HT1080 (cell line): ENCODE measurements at regions not wholly inside any gene's neighbourhood (a gene's known extent, or its start where the extent isn't known, plus 50 kb on each side); places are given as distances from the start of the nearest gene placed in this dataset.

Experiments used
- DNase-seq: peaks from one replicate; pipeline ENCODE4 v3.0.0-alpha.2; 2015; ENCODE audit warnings: low read depth

DNA sequence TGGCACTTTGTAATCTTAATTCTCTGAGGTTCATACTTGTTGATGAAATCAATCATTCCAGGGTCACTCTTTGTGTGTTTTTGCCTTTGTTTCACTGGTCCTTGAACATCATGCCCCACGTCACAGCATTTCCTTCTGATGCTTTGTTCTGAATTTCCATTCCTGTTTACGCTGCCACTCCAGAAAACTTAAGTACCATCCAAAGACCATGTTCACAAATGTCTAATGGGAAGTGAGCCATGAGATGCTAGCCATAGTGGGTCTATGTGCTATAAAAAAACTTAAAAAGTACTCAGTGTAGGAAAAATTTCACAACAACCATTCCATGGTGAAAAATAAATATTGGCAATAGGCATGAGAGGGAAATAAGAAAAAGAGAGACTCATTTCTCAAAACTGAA lies 232.0 kb downstream of the IBTK start:
- no peak for DNase-seq

DNA sequence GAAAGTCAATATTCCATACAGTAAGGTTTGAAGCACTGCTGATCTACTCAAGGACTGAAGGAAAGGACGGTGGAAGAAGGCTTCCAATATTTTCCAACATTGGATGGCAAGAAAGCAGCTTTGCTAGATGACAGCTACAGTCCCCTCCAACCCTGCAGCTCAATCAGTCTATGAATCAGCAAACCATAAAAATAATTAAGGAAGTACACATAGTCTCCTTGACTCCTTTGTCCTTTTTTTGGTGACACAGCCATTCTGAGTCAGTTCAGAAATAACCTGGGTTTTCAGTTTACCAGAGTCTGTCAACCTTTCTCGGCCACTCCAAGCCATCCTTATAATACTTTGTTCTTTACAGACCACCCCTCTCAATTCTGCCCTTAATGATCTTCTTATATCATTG lies 232.5 kb downstream of the IBTK start:
- DNase-seq, result peak; percentile 60

DNA sequence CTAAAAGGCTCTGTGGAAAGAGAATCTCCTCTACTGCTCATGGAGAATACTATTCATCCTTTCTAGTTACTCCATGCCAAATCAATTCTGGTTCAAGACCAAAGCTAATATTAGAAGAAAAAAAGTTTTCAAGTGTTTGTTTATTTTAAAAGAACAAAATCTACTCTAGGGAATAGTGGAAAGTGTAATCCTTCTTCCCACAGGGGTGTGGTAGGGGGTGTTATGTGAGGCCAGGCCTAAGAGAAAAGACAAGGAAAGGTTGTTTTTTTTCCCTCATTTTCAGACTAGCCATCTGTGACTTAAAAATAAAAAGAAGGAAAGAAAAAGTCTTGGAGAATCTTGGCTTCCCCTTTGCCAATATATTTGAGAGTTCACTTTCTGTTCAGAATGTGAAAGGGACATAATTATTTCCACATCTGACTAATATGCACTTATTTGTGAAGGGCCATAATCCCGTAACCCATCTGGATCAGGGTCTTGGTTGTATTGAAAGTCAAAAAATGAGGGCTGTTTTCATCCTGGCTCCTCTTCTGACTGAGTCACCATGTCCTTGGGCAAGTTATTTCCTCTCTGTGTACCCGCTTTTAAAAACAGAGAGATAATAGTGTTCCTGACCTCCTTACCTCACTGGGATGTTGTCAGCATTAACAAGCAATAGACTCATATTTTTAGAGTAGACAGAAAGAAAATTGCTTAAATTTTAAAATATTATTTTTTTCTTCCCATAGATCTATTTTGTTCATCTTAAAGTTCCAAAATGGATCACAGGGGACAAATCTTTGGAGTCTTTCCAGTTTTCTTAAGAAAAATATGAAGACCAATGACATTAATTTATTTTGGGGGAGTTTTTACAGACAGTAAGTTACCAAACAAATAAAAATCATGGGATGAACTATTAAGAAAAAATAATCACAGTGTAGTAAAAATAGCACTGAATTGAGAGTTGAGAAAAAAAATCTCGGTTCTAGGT lies 233.7 kb downstream of the IBTK start:
- DNase-seq, result peak; percentile 66

DNA sequence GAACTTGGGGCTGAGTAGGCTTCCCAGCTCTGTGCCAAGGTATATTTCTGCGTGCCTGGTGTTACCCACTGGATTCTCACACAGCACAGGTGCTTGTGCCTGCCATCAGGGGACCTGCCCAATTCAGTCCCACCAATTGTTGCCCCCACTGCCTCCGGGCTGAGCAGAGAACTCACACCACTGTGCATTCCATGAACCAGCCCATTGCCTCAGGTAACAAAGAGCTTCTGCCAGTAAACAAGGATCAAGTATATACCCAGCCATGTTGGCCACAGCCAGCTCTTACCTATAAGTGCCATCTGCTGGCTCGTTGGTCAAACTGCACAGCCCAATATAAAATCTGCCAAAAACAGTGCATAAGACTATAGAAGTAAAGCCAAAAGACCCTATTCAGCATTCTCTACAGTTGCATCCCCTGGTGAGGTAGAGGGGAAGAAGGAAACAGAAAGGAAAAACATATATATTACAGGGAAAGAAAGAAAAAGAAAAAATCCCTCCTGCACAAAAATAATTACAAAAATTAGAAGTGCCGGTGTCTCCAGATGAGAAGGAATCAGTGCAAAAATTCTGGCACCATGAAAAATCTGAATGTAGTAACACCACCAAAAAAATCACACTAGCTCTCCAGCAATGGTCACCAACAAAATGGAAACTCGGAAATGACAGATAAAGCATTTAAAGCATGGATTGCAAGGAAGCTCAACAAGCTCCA lies 241.4 kb downstream of the IBTK start:
- DNase-seq, result peak; percentile 39

DNA sequence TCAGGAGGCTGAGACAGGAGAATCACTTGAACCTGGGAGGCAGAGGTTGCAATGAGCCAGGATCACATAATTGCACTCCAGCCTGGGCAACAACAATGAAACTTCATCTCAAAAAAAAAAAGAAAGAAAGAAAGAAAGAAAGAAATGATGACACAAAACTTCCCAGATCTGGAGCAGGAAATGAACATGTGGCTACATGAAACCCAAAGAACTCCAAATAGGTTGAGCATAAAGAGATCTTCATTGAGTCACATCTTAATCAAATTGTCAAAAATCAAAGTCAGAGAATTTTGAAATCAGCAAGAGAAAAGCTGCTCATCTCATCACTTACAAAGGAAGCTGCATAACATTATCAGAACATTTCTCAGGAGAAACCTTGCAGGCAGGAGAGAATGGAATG lies 247.0 kb downstream of the IBTK start:
- DNase-seq, result no peak

DNA sequence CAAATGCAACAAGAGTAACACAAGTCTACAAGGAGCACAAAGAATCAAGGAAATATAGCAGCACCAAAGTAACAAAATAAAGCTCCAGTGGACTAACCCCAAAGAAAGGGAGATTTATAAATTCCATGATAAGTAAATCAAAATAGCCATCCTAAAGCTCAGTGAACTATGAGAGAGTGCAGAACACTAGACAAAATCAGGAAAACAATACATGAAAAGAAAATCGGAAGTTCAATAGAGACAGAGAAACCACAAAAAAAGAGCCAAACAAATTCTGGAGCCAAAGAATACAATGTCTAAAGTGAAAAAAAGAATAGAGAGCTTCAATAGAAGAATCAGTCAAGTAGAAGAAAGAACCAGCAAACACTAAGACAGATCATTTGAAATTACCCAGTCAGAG lies 247.3 kb upstream of the TENT5A start:
- no peak for DNase-seq

DNA sequence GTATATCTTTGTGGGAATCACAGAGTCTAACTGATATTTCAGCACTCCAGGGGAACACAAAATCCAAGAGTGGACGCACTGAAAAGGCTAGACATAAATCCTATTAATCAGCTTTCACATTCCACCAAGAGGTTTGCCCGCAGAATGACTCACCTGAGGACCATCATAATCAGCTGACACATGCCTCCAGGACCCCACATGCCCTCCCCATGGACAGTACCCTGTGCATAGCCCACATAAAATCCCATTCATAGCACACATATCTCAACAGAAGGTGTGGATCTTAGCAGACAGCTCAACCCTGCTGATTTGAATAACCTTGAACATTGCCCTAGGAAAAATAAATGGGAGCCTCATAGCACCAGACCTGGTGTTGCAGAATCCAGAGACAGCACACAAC lies 246.8 kb upstream of the TENT5A start:
- peak; percentile 38 for DNase-seq

DNA sequence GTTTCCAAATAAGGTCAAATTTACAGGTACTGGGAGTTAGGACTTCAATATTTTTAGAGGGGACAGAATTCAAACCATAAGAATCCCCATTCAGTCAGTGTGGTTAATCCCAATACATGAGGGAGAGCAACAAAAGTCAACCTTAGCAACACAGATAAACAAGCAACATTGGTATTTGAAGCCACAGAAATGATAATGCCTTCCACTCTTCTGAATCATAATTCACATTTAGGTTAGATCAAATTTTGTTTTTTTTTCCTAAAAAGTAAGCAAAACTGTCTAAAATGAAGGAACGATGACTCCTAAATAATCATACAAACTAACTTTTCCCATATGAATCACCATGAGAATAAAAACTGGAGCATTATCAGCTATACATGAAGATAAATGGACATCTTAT lies 246.0 kb upstream of the TENT5A start:
- DNase-seq, result no peak

DNA sequence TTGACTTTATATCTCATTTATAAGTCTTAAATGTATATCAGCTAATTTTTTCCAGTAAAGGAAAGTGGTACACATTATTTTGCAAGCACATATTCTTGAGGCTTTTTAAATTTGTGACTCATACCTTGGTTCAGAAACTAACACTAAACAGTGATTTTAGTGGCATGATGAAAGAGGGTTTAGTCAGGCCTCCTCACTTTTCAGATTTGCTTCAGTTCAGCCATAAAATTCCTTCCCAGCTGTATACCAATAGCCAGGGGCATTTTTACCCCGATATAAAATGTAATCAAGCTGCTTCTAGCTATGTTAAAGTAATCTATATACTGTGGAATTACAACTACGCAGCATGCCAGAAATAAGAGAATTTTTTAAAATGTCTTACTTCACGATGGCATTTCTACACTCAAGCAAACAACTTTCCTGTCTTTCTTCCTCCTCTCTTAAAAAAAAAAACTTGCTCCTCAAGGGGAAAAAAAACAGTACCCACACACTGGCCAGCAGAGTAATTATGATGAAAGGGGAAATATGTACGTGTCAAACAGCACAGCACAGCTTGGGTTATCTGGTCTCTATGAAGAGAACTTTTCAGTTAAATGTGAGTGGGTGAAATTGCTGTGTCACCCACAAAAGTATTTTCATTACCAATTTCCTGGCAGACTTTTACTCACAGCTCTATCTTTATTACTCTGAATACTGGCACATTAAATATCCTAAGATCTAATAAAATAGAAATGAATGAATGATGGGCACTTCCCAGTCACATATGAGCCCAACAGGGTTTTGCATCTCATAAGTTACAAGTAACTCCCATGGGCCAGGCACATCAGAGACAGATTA lies 244.8 kb upstream of the TENT5A start:
- peak; percentile 71 for DNase-seq

DNA sequence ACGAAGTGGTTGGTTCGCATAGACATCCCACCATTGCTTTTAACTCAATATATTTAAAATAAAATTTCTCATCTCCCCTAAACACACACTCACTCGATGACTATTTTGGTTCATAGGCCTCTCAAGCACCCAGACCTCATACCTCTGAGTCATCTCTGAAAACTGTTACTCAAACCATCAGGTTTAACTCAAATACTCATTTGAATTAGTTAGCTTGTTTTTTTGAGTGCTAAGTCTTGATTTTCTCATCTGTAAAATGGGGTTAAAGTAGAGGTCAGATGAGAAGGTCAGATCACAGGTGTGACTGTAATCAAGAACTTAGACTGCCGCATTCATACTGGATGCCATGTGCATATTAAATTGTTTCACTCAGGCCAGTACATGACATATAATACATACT lies 243.9 kb upstream of the TENT5A start:
- DNase-seq, result peak; percentile 65

DNA sequence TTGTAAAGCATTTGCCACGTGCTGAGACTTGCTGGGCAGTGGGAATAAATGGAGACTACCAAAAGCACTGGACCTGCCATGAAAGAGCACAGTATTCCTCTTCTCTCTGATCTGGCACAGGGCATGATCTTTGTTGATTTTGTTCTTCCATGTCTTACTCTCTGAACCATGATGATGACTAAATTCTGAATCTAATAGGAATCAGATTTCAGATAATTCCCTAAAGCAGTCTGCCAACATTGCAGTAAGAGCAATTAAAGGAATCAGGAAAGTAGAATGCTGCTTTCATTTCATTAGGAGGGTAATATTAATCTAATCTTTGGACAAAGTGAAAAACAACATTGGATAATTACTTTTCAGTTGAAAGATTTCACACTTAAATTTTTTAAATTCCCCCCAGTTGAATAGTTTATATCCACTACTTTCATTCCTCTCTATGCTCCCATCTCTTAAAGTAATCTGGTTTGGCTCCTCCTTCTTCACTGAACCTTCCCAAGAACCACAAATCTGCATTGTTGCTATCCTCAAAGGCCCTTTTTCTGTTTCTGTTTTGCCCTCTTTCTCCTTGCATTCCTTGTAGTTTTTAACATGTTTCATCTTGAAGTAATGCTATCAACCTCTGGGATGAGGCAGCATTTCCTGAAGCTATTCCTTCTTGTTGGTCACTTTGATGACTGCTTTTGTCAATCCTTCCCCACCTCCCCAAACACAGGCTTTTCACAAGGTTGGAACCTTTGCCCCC lies 243.2 kb upstream of the TENT5A start:
- peak; percentile 39 for DNase-seq

DNA sequence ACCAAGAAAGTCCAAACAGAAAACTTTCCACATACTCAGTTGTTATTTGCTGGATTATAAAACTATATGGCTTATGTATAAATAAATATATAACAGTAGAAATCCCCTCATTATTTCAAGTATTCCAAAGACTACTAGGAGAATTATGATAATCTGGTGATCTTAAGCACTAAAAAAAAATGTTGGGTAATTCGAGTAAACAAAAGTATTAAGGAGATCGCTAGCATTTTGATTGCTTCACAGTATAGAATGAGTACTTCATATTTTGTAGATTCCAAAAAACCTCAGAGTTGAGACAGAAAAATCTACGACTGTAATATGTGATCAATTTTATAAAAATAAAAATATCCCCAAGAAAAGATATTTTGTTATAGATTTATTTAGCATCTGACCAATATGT lies 236.4 kb upstream of the TENT5A start:
- no peak for DNase-seq

DNA sequence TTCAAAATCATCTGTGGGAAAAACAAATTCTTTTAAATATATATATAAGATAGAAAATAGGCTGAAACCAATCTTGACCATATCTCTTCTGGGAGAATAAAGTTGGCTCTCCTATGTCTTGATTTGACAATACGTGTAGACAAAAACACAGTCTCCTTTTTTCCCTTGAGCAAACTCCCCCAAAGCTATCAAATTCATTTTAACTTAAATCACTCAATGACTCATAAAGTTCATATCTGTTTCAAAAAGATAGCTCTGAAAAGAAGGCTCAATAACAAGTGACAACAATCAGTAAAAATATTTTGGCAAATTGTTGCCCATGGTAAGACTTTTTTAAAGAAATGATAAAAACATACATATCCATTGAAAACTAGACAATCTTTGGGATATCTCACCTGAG lies 236.0 kb upstream of the TENT5A start:
- no peak for DNase-seq

DNA sequence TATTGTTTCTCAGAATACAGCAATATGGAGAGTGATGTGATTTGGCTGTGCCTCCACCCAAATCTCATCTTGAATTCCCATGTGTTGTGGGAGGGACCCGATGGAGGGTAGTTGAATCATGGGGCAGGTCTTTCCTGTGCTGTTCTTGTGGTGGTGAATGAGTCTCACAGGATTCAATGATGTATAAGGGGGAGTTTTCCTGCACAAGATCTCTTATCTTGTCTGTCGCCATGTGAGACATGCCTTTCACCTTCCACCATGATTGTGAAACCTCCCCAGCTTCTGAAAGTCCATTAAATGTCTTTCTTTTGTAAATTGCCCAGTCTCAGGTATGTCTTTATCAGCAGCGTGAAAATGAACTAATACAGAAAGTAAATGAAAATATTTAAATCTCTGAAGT lies 234.8 kb upstream of the TENT5A start:
- DNase-seq, result peak; percentile 47

DNA sequence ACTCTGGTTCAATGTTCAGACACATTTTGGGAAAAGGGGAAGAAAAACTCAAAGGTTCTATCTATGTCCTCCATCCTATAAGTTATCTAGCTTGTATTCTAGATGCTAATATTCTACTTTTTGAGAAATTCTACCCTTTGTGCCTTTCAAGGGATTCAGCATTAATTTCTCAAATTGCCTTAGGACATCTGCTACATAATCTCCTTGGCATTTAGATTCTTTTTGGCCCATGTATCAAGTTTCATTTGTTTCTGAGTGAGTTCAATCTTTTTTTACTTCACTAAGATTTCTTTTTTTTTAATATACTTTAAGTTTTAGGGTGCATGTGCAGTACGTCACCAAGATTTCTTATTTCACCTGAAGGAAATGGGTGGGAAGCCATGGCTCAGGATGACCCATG lies 232.7 kb upstream of the TENT5A start:
- DNase-seq, result no peak

DNA sequence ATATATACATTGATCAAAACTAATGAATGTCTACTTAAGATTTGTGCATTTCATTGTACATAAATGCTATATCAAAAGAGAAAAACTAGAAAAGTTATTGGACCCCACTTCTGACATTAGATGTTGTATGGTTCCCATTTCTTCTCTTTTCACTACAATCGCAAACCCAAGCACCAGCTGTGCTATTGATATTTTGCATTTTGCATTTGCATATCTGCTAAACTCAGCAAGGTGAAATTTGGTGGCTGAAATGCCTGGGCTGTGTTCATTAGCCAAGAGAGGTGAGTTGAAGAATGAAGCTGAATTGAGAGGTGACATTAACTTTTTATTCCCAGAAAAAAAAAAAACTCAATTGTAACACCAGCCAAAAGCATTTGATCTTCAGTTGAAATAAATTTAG lies 232.1 kb upstream of the TENT5A start:
- no peak for DNase-seq

DNA sequence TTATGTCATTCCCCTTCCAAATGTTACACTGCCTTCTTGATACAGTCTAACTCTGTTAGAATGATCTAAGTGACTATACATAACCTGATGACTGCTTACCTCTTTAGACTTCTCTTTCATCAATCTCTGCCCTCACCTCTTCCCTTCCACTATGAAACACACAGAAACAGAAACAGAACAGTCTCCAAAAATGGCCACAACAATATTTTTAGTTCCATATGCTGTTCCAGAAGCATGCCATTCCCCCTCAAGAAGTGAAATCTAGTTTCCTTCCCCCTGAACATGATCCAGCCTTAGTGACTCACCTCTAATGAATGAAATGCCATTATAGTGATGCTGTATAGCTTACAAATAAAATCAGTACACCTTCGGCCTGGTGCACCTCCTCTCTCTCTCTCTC lies 229.3 kb upstream of the TENT5A start:
- DNase-seq, result peak; percentile 77

DNA sequence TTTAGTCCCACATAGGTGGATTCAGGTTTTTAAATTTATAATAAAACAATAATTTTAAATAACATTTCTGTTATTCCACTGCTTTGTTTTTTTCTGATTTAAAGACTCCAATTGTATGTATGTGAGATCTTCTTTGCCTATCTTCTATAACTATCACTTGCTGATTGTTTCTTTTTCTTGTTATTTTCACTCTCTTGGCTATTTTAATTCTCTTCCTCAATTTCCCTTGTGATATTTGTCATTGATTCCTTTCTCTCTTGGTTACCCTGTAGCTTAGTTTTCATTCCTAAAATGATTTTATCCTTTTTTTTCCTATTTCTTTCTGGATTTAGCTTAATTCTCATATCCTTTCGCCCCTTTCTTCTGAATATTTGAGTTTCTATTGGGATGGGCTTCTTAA lies 227.3 kb upstream of the TENT5A start:
- no peak for DNase-seq

DNA sequence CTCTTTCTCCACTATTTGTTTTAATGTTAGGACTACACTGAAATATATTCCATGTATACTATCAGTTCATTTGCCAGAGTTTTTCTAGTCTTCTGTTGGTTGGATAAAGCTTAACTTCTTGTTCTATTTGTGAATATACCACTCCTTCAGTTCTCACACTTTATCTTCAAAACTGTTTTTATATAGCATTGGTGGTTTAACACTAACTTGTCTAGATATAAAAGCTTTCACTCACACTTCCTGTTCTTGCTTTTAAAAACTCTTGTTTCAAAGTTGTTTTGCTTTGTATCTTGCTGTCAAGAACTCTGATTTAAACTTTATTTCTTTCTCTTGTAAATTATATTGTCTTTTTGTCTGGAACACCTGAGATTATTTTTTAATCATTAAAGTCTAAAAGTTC lies 226.8 kb upstream of the TENT5A start:
- DNase-seq, result no peak

DNA sequence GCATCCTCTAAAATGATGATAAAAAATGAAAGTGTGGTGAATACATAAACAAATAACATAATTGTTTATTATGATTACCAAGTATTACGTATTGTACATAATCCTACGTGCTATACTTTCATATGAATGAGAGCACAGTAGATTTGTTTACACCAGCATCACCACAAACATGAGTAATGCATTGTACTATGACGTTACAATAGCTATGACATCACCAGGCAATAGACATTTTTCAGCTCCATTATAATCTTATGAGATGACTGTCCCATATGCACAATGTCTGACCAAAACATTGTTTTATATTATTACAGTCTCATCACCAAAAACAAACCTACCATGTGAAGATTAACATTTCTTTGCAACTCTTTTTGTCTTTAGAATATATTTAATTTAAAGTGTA lies 225.7 kb upstream of the TENT5A start:
- DNase-seq, result no peak

DNA sequence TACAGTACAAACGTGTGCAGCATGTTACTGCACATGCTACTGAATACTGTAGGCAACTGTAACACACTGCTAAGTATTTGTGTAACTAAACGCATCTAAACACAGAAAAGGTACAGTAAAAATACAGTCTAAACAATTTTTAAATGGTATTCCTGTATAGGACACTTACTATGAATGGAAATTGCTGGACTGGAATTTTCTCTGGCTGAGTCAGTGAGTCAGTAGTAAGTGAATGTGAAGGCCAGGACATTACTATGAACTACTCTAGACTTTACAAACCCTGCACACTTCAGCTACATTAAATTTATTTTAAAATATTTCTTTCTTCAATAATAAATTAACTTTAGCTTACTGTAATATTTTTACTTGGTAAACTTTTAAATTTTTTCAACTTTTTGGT lies 225.0 kb upstream of the TENT5A start:
- DNase-seq, result no peak
